Upper lobe of left lung (tissue), 4 donors: ENCODE measurements at regions not wholly inside any gene's neighbourhood (a gene's known extent, or its start where the extent isn't known, plus 50 kb on each side); places are given as distances from the start of the nearest gene placed in this dataset.

Experiments used
- CTCF ChIP-seq, 6 experiments: fragments of 450-650 bp in 4 of 6; fragments of 200-600 bp in 2 of 6; sonication (generic) in 2 of 6; IDR thresholded peaks; one replicate each; pipeline ENCODE4 v1.5.1; 2016 to 2019; ENCODE audit warnings: antibody characterized with exemption in 6 of 6
- POLR2A ChIP-seq, 4 donors: fragments of 450-650 bp; IDR thresholded peaks; one replicate each; pipeline ENCODE4 v1.5.1; 2016 to 2017; ENCODE audit warnings: antibody characterized with exemption in 4 of 4, mild to moderate bottlenecking in 2 of 4
- POLR2AphosphoS5 ChIP-seq, 2 donors: sonication (generic); formaldehyde crosslinking; IDR thresholded peaks; one replicate each; pipeline ENCODE4 v1.5.1; 2017; ENCODE audit warnings: antibody characterized with exemption in 2 of 2

GRCh38 chr10:117078168-117078837 is 59.8 kb downstream of the VAX1 start:
- no peak for TF ChIP-seq CTCF (IDR thresholded peaks at IDR 0.05)
- no peak for TF ChIP-seq POLR2A (IDR thresholded peaks at IDR 0.05)
- TF ChIP-seq POLR2AphosphoS5 (IDR thresholded peaks at IDR 0.05), result no peak
